OCI-LY7 (cell line): ENCODE measurements at regions not wholly inside any gene's neighbourhood (a gene's known extent, or its start where the extent isn't known, plus 50 kb on each side); places are given as distances from the start of the nearest gene placed in this dataset.

Experiments
- BruUV-seq: library from RNA; stranded (reverse); fragments of 400-500 nt; replicated peaks from 2 replicates; lab custom pipeline; 2021; lab: Mats Ljungman, UMichigan
- CTCF ChIA-PET: fragments of 300-600 bp; sonication (Branson Sonifier 250); formaldehyde crosslinking; loops from one replicate; lab custom pipeline; 2022; ENCODE audit warnings: antibody characterized with exemption; ENCODE audit not compliant: unreplicated experiment; lab: Charles Lee
- POLR2A ChIA-PET: fragments of 300-600 bp; sonication (Branson Sonifier 250); formaldehyde crosslinking; loops from one replicate; lab custom pipeline; 2022; ENCODE audit warnings: antibody characterized with exemption; lab: Charles Lee
- DNase-seq: peaks from one replicate; pipeline ENCODE4 v3.0.0-alpha.2; 2015; ENCODE audit warnings: low spot score
- H2AFZ ChIP-seq: fragments of 200-600 bp; sonication (generic), shearing (Covaris generic); 2 replicates; pipeline ENCODE4 v1.6.1; 2014; ENCODE audit warnings: mild to moderate bottlenecking, antibody characterized with exemption, low read length, moderate library complexity
- H3K27ac ChIP-seq: fragments of 200-600 bp; sonication (generic); 2 replicates; pipeline ENCODE4 v1.5.1; 2014; ENCODE audit warnings: mixed run types, low read depth, mild to moderate bottlenecking, moderate library complexity, low read length, inconsistent platforms; ENCODE audit not compliant: poor library complexity, severe bottlenecking
- H3K36me3 ChIP-seq: fragments of 200-600 bp; sonication (generic); 2 replicates; pipeline ENCODE4 v1.6.1; 2014; ENCODE audit warnings: mild to moderate bottlenecking, antibody characterized with exemption, low read length, moderate library complexity, mixed read lengths; ENCODE audit not compliant: insufficient read depth
- H3K4me1 ChIP-seq: fragments of 200-600 bp; sonication (generic); 2 replicates; pipeline ENCODE4 v1.5.1; 2014; ENCODE audit warnings: mild to moderate bottlenecking, low read length; ENCODE audit not compliant: insufficient read depth, poor library complexity, severe bottlenecking
- H3K4me2 ChIP-seq: fragments of 200-600 bp; sonication (generic); 2 replicates; pipeline ENCODE4 v1.6.1; 2014; ENCODE audit warnings: mild to moderate bottlenecking, low read length
- H3K4me3 ChIP-seq: fragments of 200-600 bp; sonication (generic); 2 replicates; pipeline ENCODE4 v1.5.1; 2014; ENCODE audit warnings: mild to moderate bottlenecking, low read depth, low read length; ENCODE audit not compliant: poor library complexity, severe bottlenecking
- H3K79me2 ChIP-seq: fragments of 200-600 bp; sonication (generic); 2 replicates; pipeline ENCODE4 v1.6.1; 2016; ENCODE audit warnings: low read depth, mild to moderate bottlenecking, low read length, moderate library complexity, mixed read lengths; ENCODE audit not compliant: insufficient read depth
- H3K9me2 ChIP-seq: fragments of 200-600 bp; sonication (generic); 2 replicates; pipeline ENCODE4 v1.6.1; 2016; ENCODE audit warnings: mild to moderate bottlenecking, low read length, mixed read lengths; ENCODE audit not compliant: insufficient read depth
- H3K9me3 ChIP-seq: fragments of 200-600 bp; sonication (generic); 2 replicates; pipeline ENCODE4 v1.6.1; 2014; ENCODE audit warnings: mild to moderate bottlenecking, mixed run types, low read length, mixed read lengths
- H4K20me1 ChIP-seq: fragments of 200-600 bp; sonication (generic); 2 replicates; pipeline ENCODE4 v1.6.1; 2014; ENCODE audit warnings: mild to moderate bottlenecking, antibody characterized with exemption, low read length, moderate library complexity, mixed read lengths; ENCODE audit not compliant: insufficient read depth
- CTCF ChIP-seq: fragments of 200-600 bp; sonication (generic); conservative IDR thresholded peaks from 2 replicates; pipeline ENCODE4 v1.5.1; 2014; ENCODE audit warnings: mild to moderate bottlenecking, antibody characterized with exemption, low read length, moderate library complexity, mixed read lengths
- EZH2phosphoT487 ChIP-seq: fragments of 200-600 bp; sonication (generic); IDR thresholded peaks from 2 replicates; pipeline ENCODE4 v1.6.1; 2018; ENCODE audit warnings: low read depth, borderline replicate concordance, mild to moderate bottlenecking, mixed run types, antibody characterized with exemption, low read length, moderate library complexity, mixed read lengths
- intact Hi-C: fragments of 100-400 bp; cut with micrococcal nuclease; formaldehyde crosslinking; loops from one replicate; pipeline ENCODE4 v1.10.0; 2022; ENCODE audit not compliant: unreplicated experiment

GRCh38 chr18:67893916-67894315 is 377.4 kb upstream of the DSEL start:
- Histone ChIP-seq H3K9me2 (no peaks in the 10 kb centered on the region), H3K4me2 (no peak overlapping the region), H3K79me2 (no peaks in the 10 kb centered on the region), H3K27ac (no peak overlapping the region), H4K20me1 (no peaks in the 10 kb centered on the region), H2AFZ (no peak overlapping the region), H3K4me1 (no peaks in the 10 kb centered on the region), H3K36me3 (no peaks in the 10 kb centered on the region), H3K9me3 (no peaks in the 10 kb centered on the region), H3K4me3 (no peak overlapping the region)
- CTCF ChIA-PET = no interaction called here
- intact Hi-C loops = no loop called here
- TF ChIP-seq EZH2phosphoT487 (no peak), CTCF (no peak)
- no TSS peak for BruUV-seq
- no peak for DNase-seq
- POLR2A ChIA-PET = no interaction called here

GRCh38 chr18:67876871-67877270 is 360.4 kb upstream of the DSEL start:
- no peak overlapping the region for H2AFZ ChIP-seq
- H3K9me2 ChIP-seq = no peaks in the 10 kb centered on the region
- CTCF ChIA-PET = no interaction called here
- H3K4me1 ChIP-seq = no peaks in the 10 kb centered on the region
- DNase-seq = no peak
- TF ChIP-seq EZH2phosphoT487 (no peak), CTCF (no peak)
- BruUV-seq = no TSS peak
- no peaks in the 10 kb centered on the region for H3K36me3 ChIP-seq
- H3K4me3 ChIP-seq = no peak overlapping the region
- POLR2A ChIA-PET = no interaction called here
- H3K79me2 ChIP-seq = no peaks in the 10 kb centered on the region
- H4K20me1 ChIP-seq = no peaks in the 10 kb centered on the region
- intact Hi-C loops = no loop called here
- H3K9me3 ChIP-seq = no peaks in the 10 kb centered on the region
- no peak overlapping the region for H3K4me2 ChIP-seq
- H3K27ac ChIP-seq = no peak overlapping the region

- Histone ChIP-seq H3K4me1 (no peaks in the 10 kb centered on the region), H3K4me2 (no peak overlapping the region), H3K27ac (no peak overlapping the region), H3K36me3 (no peaks in the 10 kb centered on the region), H3K79me2 (no peaks in the 10 kb centered on the region), H3K4me3 (no peak overlapping the region), H3K9me3 (no peaks in the 10 kb centered on the region), H2AFZ (no peak overlapping the region), H3K9me2 (no peaks in the 10 kb centered on the region), H4K20me1 (no peaks in the 10 kb centered on the region)
- CTCF ChIA-PET = no interaction called here
- POLR2A ChIA-PET = no interaction called here
- TF ChIP-seq CTCF = no peak
- TF ChIP-seq EZH2phosphoT487 = no peak
- intact Hi-C loops = no loop called here
- BruUV-seq = no TSS peak
- no peak for DNase-seq
Observed at GRCh38 chr18:67875944-67876343, 359.4 kb upstream of the DSEL start.
